Ovary (tissue), 3 donors: ENCODE measurements at regions not wholly inside any gene's neighbourhood (a gene's known extent, or its start where the extent isn't known, plus 50 kb on each side); places are given as distances from the start of the nearest gene placed in this dataset.

ENCODE experiments used
- CTCF ChIP-seq, 3 donors: fragments of 450-650 bp in 2 of 3; fragments of 200-600 bp in 1 of 3; IDR thresholded peaks; one replicate each; pipeline versions ENCODE4 v1.5.1 to v1.8.0; 2016 to 2022; ENCODE audit warnings: antibody characterized with exemption in 3 of 3, mild to moderate bottlenecking in 1 of 3
- EP300 ChIP-seq: sonication (generic); formaldehyde crosslinking; IDR thresholded peaks from one replicate; pipeline ENCODE4 v1.6.1; 2017; ENCODE audit warnings: antibody characterized with exemption
- POLR2A ChIP-seq: fragments of 450-650 bp; IDR thresholded peaks from one replicate; pipeline ENCODE4 v1.6.1; 2017; ENCODE audit warnings: antibody characterized with exemption, mild to moderate bottlenecking, moderate library complexity
- donor health status: DM: no; HTN: no; CAD: no.

GRCh38 chr6:105791179-105791578 is 295.0 kb upstream of the PRDM1 start:
- no peak for TF ChIP-seq CTCF (IDR thresholded peaks at IDR 0.05)
- TF ChIP-seq EP300, result no peak
- TF ChIP-seq POLR2A, result no peak
